ENCODE measurements at regions not wholly inside any gene's neighbourhood (a gene's known extent, or its start where the extent isn't known, plus 50 kb on each side); places are given as distances from the start of the nearest gene placed in this dataset.
"Not testable (repeated sequence)": the region's sequence is repeated elsewhere in the genome, so short reads cannot be mapped to it uniquely, and the experiment has no call there.

DNA sequence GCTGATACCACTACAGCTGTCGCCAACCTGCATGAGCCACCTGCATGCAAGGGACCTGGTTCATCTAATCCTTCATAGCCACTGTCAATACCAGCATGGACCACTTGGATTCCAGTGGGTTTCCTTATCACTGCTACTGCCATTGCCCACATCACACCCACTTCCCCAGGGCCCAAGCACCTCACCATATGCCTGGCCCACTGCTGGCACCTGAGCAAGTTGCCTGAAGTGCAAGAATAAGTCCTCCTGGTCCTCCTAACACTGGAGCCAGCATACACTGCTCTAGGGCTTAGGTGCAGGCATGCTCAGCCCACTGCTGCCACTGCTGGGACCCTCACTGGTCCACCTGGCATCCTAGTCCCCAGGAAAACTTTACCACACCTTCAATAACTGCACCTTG is 1136.8 kb upstream of the ADGRL4 start:
- in situ Hi-C loops (cut with MboI; ENCODE audit: low sequenced_read_pairs, unreplicated experiment) = no loop called here
- DNase-seq (ENCODE audit: low spot score) = no peak
- TF ChIP-seq CTCF (IDR thresholded peaks at IDR 0.05; ENCODE audit: borderline replicate concordance, control extremely low read depth, extremely low read depth, insufficient read depth, missing control alignments) = no peak

DNA sequence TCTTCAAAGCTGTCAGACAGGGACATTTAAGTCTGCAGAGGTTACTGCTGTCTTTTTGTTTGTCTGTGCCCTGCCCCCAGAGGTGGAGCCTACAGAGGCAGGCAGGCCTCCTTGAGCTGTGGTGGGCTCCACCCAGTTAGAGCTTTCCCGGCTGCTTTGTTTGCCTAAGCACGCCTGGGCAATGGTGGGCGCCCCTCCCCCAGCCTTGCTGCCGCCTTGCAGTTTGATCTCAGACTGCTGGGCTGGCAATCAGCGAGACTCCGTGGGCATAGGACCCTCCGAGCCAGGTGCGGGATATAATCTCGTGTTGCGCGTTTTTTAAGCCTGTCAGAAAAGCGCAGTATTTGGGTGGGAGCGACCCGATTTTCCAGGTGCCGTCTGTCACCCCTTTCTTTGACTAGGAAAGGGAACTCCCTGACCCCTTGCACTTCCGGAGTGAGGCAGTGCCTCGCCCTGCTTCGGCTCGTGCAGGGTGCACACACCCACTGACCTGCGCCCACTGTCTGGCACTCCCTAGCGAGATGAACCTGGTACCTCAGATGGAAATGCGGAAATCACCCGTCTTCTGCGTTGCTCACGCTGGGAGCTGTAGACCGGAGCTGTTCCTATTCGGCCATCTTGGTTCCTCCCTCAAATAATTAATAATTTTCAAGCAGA is 1131.5 kb upstream of the ADGRL4 start:
- in situ Hi-C loops (cut with MboI; ENCODE audit: low sequenced_read_pairs, unreplicated experiment); DNase-seq (ENCODE audit: low spot score): not testable (repeated sequence)

DNA sequence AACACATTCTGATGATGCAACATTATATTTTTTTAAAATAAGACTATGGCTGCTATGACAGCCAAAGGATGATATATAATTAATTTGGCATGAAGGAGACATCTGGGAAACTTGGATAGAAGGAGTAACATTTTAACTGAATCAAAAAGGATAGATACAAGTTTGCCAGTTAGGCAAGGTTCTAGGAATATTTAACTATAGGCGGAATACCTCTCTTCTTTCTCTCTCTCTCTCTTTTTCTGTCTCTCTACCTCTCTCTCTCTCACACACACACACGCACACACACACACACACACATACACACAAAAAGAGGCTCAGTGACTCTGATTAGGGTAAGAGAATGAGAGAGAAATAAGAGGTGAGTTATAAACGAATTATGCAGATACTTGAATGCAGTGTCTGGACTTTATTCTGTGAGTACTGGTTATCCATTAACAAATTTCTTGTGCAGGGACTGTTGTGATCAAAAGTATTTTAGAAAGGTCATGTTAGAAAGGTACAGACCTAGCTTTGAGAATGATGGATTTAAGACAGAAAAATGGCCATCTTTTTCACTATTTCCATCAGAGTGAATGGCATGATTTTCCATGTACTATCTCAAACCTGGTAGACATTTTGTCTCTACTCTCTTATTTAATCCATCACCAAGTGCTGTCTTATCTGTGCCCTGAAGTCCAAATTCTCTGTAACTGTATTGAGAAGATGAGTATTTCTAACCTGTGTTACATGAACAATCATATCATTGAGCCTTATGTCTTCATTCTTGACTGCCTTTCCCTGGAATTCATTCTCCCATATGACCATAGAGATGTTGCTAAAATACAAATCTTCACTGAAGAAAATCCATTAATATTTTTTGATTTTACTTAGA is 1106.9 kb upstream of the ADGRL4 start:
- no peak for DNase-seq (ENCODE audit: low spot score)
- no peak for TF ChIP-seq CTCF (IDR thresholded peaks at IDR 0.05; ENCODE audit: borderline replicate concordance, control extremely low read depth, extremely low read depth, insufficient read depth, missing control alignments)
- in situ Hi-C loops (cut with MboI; ENCODE audit: low sequenced_read_pairs, unreplicated experiment) = no loop called here

GRCh38 chr1:80101159-80101558 is 1094.6 kb upstream of the ADGRL4 start:
- no peak for TF ChIP-seq CTCF (IDR thresholded peaks at IDR 0.05; ENCODE audit: borderline replicate concordance, control extremely low read depth, extremely low read depth, insufficient read depth, missing control alignments)
- no peak for DNase-seq (ENCODE audit: low spot score)
- in situ Hi-C loops (cut with MboI; ENCODE audit: low sequenced_read_pairs, unreplicated experiment) = no loop called here

DNA sequence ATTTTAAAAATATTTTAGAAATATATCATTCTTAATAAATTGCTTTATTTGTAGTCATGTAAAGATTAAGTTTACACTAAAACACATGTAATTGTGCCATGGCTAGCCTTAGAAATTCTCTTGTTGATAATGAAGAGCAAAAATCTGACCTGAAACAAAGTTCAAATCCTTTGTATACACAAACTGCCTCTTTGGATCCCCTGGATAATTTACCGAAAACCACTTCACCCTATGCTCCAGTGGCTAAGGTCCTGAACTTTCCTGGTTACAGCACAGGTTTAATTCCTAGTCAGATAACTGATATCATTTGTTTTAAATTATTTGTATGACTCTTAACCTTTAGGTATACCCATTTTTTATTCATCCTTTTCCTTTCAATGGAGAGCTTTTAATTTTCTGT is 1093.2 kb upstream of the ADGRL4 start:
- no peak for TF ChIP-seq CTCF (IDR thresholded peaks at IDR 0.05; ENCODE audit: borderline replicate concordance, control extremely low read depth, extremely low read depth, insufficient read depth, missing control alignments)
- in situ Hi-C loops (cut with MboI; ENCODE audit: low sequenced_read_pairs, unreplicated experiment) = no loop called here
- no peak for DNase-seq (ENCODE audit: low spot score)

DNA sequence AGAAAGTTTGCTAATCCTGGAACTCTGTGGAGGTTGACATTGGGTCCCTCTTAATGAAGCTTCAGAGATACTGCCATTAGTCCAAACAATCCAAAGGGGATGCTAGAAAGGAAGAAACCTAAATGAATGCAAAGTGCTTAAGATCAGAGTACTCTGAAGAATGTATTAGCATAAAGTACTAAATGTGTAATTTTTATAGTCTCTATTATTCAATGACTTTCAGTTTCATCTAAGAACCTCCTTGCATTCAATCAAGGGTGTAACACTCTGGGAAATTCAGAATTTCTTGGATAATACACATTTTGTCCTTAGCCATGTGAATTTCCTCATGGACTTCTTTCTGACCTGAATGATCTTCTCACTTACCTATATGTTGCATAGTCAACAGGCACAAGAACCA is 1078.5 kb upstream of the ADGRL4 start:
- no peak for DNase-seq (ENCODE audit: low spot score)
- TF ChIP-seq CTCF (IDR thresholded peaks at IDR 0.05; ENCODE audit: borderline replicate concordance, control extremely low read depth, extremely low read depth, insufficient read depth, missing control alignments) = no peak
- in situ Hi-C loops (cut with MboI; ENCODE audit: low sequenced_read_pairs, unreplicated experiment) = no loop called here

DNA sequence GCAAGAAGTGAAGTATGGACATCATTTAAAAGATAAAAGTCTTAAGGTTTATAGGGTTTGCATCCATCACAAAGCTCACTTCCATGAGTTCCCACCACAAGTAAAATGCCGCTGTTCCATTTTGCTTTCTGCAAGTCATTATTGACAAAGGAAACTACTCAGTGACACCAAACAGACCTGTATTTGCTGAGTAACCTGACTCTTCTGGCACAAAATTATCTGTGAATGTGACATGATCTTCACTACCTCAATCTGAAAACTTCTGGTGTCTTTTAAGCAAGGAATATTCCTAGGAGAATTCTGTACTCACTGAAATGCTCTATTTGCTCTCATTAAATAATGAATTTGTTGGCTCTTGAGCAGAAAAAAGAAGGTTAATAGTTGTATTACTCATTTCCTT is 1077.4 kb upstream of the ADGRL4 start:
- in situ Hi-C loops (cut with MboI; ENCODE audit: low sequenced_read_pairs, unreplicated experiment) = no loop called here
- DNase-seq (ENCODE audit: low spot score) = no peak
- TF ChIP-seq CTCF (IDR thresholded peaks at IDR 0.05; ENCODE audit: borderline replicate concordance, control extremely low read depth, extremely low read depth, insufficient read depth, missing control alignments) = no peak
